GM18502 (cell line): ENCODE measurements at regions not wholly inside any gene's neighbourhood (a gene's known extent, or its start where the extent isn't known, plus 50 kb on each side); places are given as distances from the start of the nearest gene placed in this dataset.
"Not testable (repeated sequence)": the region's sequence is repeated elsewhere in the genome, so short reads cannot be mapped to it uniquely, and the experiment has no call there.

Experiments
- ATAC-seq: cut with Tn5 transposase; IDR thresholded peaks from one replicate; pipeline ENCODE4 v1.9.1; 2021; ENCODE audit warnings: mild to moderate bottlenecking; ENCODE audit not compliant: unreplicated experiment, poor library complexity

- ATAC-seq = no peak
These were observed 157.2 kb upstream of the MYRIP start for GRCh38 chr3:39651993-39652739.

DNA sequence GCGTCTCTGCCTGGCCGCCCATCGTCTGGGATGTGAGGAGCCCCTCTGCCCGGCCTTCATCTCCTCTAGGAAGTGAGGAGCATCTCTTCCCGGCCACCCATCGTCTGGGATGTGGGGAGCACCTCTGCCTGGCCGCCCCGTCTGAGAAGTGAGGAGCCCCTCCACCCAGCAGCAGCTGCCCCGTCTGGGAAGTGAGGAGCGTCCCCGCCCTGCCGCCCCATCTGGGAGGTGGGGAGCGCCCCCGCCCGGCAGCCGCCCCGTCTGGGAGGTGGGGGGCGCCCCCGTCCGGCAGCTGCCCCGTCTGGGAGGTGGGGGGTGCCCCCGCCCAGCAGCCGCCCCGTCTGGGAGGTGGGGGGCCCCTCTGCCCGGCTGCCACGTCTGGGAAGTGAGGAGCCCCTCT lies 153.7 kb upstream of the MYRIP start:
- not testable (repeated sequence) for ATAC-seq

DNA sequence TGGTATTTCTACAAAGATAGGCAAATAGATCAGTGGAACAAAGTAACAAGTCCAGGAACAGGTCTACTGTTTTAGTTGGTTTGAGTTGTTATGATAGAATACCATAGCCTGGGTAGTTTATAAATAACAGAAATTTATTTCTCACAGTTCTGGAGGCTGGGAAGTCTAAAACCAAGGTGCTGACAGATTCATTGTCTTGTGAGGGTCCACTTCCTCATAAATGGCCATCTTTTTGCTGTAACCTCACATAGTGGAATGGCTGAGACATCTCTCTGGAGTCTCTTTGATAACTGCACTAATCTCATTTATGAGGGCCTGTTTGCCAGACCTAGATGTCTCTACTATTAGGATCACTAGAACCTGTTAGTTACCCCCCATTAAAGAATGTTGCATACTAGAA lies 152.3 kb upstream of the MYRIP start:
- no peak for ATAC-seq

GRCh38 chr3:39657775-39658174 lies 151.6 kb upstream of the MYRIP start:
- no peak for ATAC-seq

DNA sequence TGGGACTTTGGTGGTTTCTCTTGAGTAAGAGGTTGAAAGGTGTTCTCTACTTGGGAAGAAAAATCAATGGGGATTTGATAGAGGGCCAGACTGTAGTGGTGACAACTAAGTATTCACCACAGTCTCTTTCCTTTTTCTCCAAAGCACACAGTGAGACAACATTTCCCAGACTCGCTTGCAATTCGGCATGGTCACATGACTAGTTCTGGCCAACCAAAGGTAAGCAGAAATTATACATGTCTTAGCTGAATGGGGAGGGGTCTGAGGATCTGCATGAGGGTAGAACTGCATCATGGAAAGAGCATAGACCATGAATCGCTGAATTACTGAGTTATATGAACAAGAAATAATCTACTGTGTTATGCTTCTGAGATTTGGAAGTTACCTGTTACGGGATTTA lies 144.5 kb upstream of the MYRIP start:
- ATAC-seq = no peak

DNA sequence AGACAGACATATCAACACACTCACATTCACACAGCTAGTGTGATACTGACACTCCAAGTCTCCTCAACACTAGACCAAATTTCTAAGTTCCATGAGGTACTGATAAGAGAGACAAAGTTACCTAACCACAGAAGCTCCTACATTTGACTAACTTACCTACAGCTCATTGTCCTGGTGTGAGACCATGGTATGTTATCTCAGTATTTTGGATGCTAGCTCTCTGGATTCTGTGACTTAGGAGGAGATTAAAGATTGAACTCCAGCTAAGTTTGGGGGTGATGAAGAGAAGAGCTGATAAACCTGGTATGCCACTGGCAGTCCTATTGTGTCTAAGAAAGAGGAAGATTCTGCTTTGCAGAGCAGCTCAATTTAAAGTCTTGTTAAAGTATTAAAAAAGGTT lies 144.0 kb upstream of the MYRIP start:
- no peak for ATAC-seq

DNA sequence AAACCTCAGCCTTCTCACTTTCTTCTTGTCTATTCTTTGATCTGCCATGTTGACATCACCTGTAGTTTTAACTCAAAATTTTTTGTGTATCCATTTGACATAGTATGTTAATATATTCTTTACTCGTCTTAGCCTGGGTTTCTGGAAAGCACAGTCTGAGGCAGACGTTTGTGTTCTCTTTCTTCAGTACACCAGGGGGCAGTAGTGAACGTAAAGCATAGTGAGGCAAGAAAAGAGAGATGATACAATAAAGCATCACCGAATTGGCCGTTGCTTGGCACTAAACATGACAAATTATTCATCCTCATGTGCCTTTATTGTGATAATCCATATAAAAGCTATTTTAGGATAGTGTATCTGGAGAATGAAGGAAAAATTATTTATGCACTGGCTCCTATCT lies 141.0 kb upstream of the MYRIP start:
- ATAC-seq = no peak

- no peak for ATAC-seq
These were observed 138.3 kb upstream of the MYRIP start for GRCh38 chr3:39671116-39671515.

DNA sequence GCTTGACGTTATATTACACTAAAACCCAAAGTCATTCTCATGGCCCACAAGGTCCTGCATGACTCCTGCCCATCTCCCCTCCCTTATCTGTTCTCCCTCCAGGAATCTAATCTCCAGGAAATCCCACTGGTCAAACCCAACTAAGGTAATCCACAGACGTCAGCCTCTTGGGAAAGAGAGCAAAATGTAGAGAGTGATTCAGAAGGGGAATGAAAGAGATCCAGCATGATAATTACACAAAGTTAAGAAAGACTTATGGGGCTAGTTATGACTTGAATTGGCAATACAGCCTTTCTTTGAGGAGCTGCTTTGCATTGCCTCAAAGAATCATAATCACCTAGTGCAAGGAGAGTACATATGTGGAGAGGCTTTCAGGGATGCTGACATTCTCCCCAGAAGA lies 137.8 kb upstream of the MYRIP start:
- no peak for ATAC-seq

DNA sequence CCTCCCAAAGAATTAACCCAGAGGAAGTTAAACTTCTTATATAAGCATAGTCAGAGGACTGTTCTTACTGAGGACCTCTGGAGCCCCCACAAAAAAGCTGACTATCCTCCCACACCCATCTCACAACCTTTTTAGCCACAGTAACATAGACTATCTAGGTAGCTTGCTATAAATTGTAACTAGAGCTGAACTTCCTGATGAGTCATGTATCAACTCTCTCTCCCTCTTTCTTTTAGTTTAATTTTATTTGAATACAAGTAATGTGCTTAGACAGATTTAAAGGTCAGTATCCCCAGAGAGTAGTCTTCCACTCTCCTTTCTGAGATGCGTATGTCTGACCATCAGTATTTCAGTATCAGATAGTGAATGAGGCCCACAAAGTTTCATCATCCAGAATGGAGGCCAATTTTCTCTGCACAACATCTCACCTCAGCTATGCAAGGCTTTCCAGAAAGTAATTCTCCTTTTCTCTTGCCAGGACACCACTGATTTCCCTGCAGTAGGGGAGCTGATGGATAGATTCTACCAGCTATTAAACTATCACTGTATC lies 104.0 kb upstream of the MYRIP start:
- ATAC-seq = no peak

DNA sequence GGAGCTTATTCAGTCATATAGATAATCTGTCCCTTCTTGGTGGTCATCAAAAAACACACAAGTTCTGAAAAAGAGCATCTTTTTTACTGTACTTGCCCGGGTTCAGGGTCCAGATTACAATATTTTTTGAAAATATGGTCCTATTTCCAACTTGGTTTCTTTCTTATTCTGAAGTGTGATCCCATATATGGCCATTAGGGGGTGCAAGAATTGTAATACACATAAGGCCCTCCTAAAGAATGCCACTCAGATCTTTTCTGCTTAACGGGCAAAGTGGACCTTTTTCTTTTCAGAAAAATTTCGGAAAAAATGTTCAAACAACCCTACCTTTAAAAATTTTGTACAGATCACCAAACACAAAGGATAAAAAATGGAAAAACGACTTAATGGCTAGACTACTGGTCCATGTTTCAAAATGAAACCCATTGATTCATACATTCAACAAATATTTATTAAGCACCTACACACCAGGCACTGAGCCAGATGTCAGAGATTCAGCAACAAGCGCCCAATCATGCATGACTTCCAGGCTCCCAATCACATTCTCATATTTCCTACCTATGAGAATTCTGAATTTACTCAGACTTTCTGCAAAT lies 102.0 kb upstream of the MYRIP start:
- ATAC-seq = peak; percentile 72

- ATAC-seq = no peak
These were observed 96.9 kb upstream of the MYRIP start for GRCh38 chr3:39712413-39713048.

DNA sequence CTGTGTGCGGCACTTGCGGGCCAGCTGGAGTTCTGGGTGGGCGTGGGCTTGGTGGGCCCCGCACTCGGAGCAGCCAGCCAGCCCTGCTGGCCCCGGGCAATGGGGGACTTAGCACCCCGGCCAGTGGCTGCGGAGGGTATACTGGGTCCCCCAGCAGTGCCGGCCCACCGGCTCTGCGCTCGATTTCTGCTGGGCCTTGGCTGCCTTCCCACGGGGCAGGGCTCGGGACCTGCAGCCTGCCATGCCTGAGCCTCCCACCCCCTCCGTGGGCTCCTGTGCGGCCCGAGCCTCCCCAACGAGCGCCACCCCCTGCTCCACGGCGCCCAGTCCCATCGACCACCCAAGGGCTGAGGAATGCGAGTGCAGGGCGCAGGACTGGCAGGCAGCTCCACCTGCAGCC lies 96.1 kb upstream of the MYRIP start:
- not testable (repeated sequence) for ATAC-seq

- no peak for ATAC-seq
These were observed 92.6 kb upstream of the MYRIP start for GRCh38 chr3:39716849-39717248.

- no peak for ATAC-seq
These were observed 90.5 kb upstream of the MYRIP start for GRCh38 chr3:39718674-39719595.

DNA sequence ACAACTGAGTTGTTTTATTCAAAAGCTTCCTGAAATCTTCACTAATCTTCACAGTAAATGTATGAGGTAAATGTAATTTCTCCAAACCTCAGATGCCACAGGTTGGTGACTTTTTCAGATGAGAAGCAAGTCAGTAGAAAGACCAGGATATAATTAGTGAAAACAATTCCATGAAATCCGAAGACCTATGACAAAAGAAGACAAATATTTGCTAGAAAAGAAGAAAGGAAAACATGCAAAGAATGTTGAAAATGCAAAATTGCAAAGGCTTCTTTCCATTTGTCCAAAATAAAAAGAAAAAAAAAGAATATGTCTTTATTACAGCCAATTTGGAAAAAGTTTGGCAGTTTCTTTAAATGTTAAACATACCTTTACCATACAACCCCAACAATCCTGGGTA lies 88.3 kb upstream of the MYRIP start:
- ATAC-seq = no peak

GRCh38 chr3:39724233-39724846 lies 85.1 kb upstream of the MYRIP start:
- ATAC-seq = no peak

DNA sequence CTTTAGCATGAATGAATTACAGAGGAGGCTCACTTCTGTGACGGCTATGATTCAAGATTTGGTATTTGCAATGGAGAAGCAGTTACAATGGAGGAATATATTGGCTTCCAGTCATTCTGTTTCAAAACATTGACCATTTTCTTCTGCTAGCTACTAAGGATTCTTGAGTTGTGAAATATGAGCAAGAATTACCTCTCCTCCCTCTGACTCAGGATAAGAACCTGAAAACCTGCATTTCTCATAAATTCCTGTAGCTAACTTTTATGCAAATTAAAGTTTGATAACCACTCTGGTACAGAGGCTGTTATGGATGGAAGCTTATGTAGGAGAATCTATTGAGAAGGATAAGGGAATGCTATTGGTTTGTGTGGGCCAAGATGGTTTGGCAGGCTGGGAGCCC lies 84.1 kb upstream of the MYRIP start:
- no peak for ATAC-seq

- no peak for ATAC-seq
These were observed 82.0 kb upstream of the MYRIP start for GRCh38 chr3:39727415-39727814.

DNA sequence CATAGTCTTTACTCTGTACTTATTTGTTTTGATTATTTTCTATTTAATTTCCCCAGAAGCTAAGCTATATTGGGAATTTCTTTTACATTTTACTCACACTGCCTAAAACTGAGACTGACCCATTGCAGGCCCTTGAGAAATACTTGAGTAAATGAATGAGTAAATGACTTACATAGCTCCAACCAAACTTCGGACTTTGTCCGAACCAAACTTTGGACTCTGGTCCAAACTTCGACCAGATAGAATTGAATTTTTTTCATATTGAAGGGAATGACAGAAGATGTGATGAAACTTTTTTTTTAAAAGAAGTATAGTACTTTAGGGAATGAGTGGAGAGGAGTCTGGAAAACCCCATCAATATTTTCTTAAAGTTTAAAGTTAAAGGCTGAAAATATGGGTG lies 75.6 kb upstream of the MYRIP start:
- no peak for ATAC-seq
